Liver (tissue), 3 donors: ENCODE measurements at regions not wholly inside any gene's neighbourhood (a gene's known extent, or its start where the extent isn't known, plus 50 kb on each side); places are given as distances from the start of the nearest gene placed in this dataset.

Source experiments
- CTCF ChIP-seq: fragments of 150-350 bp; IDR thresholded peaks from 2 replicates; pipeline ENCODE4 v1.5.1; 2017; ENCODE audit warnings: improper control_type of control experiment, low read depth, low read length; ENCODE audit not compliant: missing input control
- EGR1 ChIP-seq, 2 donors: IDR thresholded peaks; 2 replicates each; pipeline ENCODE4 v1.6.1; 2016 to 2018; ENCODE audit warnings: antibody characterized with exemption in 2 of 2, low read depth in 2 of 2
- FOXA2 ChIP-seq: IDR thresholded peaks from 2 replicates; pipeline ENCODE4 v1.6.1; 2016; ENCODE audit warnings: antibody characterized with exemption
- HNF4A ChIP-seq, 2 donors: conservative IDR thresholded peaks; 2 replicates each; pipeline ENCODE4 v1.6.1; 2016; ENCODE audit warnings: antibody characterized with exemption in 2 of 2, mild to moderate bottlenecking in 2 of 2
- JUND ChIP-seq, 2 donors: IDR thresholded peaks; 2 replicates each; pipeline ENCODE4 v1.6.1; 2016; ENCODE audit warnings: antibody characterized with exemption in 2 of 2
- MAX ChIP-seq: IDR thresholded peaks from 2 replicates; pipeline ENCODE4 v1.6.1; 2016; ENCODE audit warnings: antibody characterized with exemption
- RAD21 ChIP-seq, 2 donors: IDR thresholded peaks; 2 replicates each; pipeline ENCODE4 v1.6.1; 2016; ENCODE audit warnings: antibody characterized with exemption in 2 of 2, mild to moderate bottlenecking in 2 of 2
- RXRA ChIP-seq, 2 donors: IDR thresholded peaks; 2 replicates each; pipeline ENCODE4 v1.6.1; 2017 to 2018; ENCODE audit warnings: antibody characterized with exemption in 2 of 2, mild to moderate bottlenecking in 1 of 2
- SP1 ChIP-seq: IDR thresholded peaks from 2 replicates; pipeline ENCODE4 v1.6.1; 2018; ENCODE audit warnings: antibody characterized with exemption, mild to moderate bottlenecking
- TAF1 ChIP-seq: conservative IDR thresholded peaks from 2 replicates; pipeline ENCODE4 v1.6.1; 2016; ENCODE audit warnings: antibody characterized with exemption, mild to moderate bottlenecking
- YY1 ChIP-seq: IDR thresholded peaks from 2 replicates; pipeline ENCODE4 v1.6.1; 2016; ENCODE audit warnings: antibody characterized with exemption, mild to moderate bottlenecking
- TF ChIP-seq, protein P1 (sequence below): IDR thresholded peaks from 2 replicates; pipeline ENCODE4 v1.6.1; 2016; ENCODE audit warnings: antibody characterized with exemption, mild to moderate bottlenecking
- TF ChIP-seq, protein P2 (sequence below): IDR thresholded peaks from 2 replicates; pipeline ENCODE4 v1.6.1; 2016; ENCODE audit warnings: antibody characterized with exemption
- donor health status: healthy.
- donor health status: healthy.

- TF ChIP-seq CTCF (no peak), EGR1 (IDR thresholded peaks at IDR 0.05; ENCODE audit: low read depth in 2 of 2) (peak in 1 of 2 donors; percentile 38), JUND (IDR thresholded peaks at IDR 0.05) (peak; percentile 85 to 89), SP1 (peak; percentile 89), MAX (peak; percentile 84), RAD21 (IDR thresholded peaks at IDR 0.05) (peak; percentile 63 to 64), YY1 (peak; percentile 72), RXRA (IDR thresholded peaks at IDR 0.05) (peak; percentile 85 to 98), TAF1 (no peak), FOXA2 (peak; percentile 79), HNF4A (conservative IDR thresholded peaks at IDR 0.05) (peak; percentile 88 to 93)
- TF ChIP-seq, protein P1, sequence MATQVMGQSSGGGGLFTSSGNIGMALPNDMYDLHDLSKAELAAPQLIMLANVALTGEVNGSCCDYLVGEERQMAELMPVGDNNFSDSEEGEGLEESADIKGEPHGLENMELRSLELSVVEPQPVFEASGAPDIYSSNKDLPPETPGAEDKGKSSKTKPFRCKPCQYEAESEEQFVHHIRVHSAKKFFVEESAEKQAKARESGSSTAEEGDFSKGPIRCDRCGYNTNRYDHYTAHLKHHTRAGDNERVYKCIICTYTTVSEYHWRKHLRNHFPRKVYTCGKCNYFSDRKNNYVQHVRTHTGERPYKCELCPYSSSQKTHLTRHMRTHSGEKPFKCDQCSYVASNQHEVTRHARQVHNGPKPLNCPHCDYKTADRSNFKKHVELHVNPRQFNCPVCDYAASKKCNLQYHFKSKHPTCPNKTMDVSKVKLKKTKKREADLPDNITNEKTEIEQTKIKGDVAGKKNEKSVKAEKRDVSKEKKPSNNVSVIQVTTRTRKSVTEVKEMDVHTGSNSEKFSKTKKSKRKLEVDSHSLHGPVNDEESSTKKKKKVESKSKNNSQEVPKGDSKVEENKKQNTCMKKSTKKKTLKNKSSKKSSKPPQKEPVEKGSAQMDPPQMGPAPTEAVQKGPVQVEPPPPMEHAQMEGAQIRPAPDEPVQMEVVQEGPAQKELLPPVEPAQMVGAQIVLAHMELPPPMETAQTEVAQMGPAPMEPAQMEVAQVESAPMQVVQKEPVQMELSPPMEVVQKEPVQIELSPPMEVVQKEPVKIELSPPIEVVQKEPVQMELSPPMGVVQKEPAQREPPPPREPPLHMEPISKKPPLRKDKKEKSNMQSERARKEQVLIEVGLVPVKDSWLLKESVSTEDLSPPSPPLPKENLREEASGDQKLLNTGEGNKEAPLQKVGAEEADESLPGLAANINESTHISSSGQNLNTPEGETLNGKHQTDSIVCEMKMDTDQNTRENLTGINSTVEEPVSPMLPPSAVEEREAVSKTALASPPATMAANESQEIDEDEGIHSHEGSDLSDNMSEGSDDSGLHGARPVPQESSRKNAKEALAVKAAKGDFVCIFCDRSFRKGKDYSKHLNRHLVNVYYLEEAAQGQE, result peak; percentile 46
- TF ChIP-seq, protein P2, sequence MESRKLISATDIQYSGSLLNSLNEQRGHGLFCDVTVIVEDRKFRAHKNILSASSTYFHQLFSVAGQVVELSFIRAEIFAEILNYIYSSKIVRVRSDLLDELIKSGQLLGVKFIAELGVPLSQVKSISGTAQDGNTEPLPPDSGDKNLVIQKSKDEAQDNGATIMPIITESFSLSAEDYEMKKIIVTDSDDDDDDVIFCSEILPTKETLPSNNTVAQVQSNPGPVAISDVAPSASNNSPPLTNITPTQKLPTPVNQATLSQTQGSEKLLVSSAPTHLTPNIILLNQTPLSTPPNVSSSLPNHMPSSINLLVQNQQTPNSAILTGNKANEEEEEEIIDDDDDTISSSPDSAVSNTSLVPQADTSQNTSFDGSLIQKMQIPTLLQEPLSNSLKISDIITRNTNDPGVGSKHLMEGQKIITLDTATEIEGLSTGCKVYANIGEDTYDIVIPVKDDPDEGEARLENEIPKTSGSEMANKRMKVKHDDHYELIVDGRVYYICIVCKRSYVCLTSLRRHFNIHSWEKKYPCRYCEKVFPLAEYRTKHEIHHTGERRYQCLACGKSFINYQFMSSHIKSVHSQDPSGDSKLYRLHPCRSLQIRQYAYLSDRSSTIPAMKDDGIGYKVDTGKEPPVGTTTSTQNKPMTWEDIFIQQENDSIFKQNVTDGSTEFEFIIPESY, result peak; percentile 91
Measured at GRCh38 chr6:14559746-14560536, 442.4 kb downstream of the CD83 start.
